Tibial artery (tissue), 4 donors: ENCODE measurements at regions not wholly inside any gene's neighbourhood (a gene's known extent, or its start where the extent isn't known, plus 50 kb on each side); places are given as distances from the start of the nearest gene placed in this dataset.

ENCODE experiments used
- DNase-seq, 2 donors: peaks; one replicate each; pipeline ENCODE4 v3.0.0-alpha.2; 2019
- H3K27ac ChIP-seq, 2 donors: fragments of 200-600 bp; sonication (generic) in 1 of 2; 1 replicate in 1 of 2; 2 replicates in 1 of 2; pipeline ENCODE4 v1.5.1; 2018 to 2019; ENCODE audit warnings: mild to moderate bottlenecking in 1 of 2
- H3K27me3 ChIP-seq, 2 donors: fragments of 200-600 bp; sonication (generic) in 1 of 2; one replicate each; pipeline versions ENCODE4 v1.5.1 to v1.6.0; 2016 to 2019
- H3K36me3 ChIP-seq, 3 donors: fragments of 200-600 bp; sonication (generic) in 2 of 3; one replicate each; pipeline ENCODE4 v1.5.1; 2016 to 2019; ENCODE audit warnings: mild to moderate bottlenecking in 2 of 3
- H3K4me1 ChIP-seq, 4 donors: fragments of 200-600 bp; sonication (generic) in 2 of 4; 1 replicate in 3 of 4; 2 replicates in 1 of 4; pipeline ENCODE4 v1.5.1; 2016 to 2019
- H3K4me3 ChIP-seq, 2 donors: fragments of 200-600 bp; sonication (generic) in 1 of 2; 1 replicate in 1 of 2; 2 replicates in 1 of 2; pipeline ENCODE4 v1.5.1; 2018 to 2019; ENCODE audit warnings: mild to moderate bottlenecking in 2 of 2
- H3K9me3 ChIP-seq, 3 donors: fragments of 200-600 bp; sonication (generic) in 1 of 3; one replicate each; pipeline ENCODE4 v1.5.1; 2016 to 2019
- intact Hi-C: fragments of 100-400 bp; cut with DNase I; formaldehyde crosslinking; loops from one replicate; pipeline ENCODE4 v1.15.0; 2023; ENCODE audit warnings: low total_unique reads
- TF ChIP-seq, protein P1 (sequence below), 2 experiments: fragments of 200-600 bp in 1 of 2; fragments of 450-650 bp in 1 of 2; IDR thresholded peaks; one replicate each; pipeline ENCODE4 v1.5.1; 2017 to 2019; ENCODE audit warnings: antibody characterized with exemption in 2 of 2, mild to moderate bottlenecking in 1 of 2, moderate library complexity in 1 of 2

GRCh38 chr2:136215449-136215848, 97.5 kb upstream of the CXCR4 start:
- Histone ChIP-seq H3K27me3 (no peaks in the 10 kb centered on the region), H3K36me3 (no peaks in the 10 kb centered on the region), H3K4me3 (no peak overlapping the region), H3K9me3 (no peaks in the 10 kb centered on the region), H3K27ac (no peak overlapping the region), H3K4me1 (no peaks in the 10 kb centered on the region)
- DNase-seq = no peak
- TF ChIP-seq, protein P1, sequence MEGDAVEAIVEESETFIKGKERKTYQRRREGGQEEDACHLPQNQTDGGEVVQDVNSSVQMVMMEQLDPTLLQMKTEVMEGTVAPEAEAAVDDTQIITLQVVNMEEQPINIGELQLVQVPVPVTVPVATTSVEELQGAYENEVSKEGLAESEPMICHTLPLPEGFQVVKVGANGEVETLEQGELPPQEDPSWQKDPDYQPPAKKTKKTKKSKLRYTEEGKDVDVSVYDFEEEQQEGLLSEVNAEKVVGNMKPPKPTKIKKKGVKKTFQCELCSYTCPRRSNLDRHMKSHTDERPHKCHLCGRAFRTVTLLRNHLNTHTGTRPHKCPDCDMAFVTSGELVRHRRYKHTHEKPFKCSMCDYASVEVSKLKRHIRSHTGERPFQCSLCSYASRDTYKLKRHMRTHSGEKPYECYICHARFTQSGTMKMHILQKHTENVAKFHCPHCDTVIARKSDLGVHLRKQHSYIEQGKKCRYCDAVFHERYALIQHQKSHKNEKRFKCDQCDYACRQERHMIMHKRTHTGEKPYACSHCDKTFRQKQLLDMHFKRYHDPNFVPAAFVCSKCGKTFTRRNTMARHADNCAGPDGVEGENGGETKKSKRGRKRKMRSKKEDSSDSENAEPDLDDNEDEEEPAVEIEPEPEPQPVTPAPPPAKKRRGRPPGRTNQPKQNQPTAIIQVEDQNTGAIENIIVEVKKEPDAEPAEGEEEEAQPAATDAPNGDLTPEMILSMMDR (IDR thresholded peaks at IDR 0.05) = no peak
- intact Hi-C loops = no loop called here

DNA sequence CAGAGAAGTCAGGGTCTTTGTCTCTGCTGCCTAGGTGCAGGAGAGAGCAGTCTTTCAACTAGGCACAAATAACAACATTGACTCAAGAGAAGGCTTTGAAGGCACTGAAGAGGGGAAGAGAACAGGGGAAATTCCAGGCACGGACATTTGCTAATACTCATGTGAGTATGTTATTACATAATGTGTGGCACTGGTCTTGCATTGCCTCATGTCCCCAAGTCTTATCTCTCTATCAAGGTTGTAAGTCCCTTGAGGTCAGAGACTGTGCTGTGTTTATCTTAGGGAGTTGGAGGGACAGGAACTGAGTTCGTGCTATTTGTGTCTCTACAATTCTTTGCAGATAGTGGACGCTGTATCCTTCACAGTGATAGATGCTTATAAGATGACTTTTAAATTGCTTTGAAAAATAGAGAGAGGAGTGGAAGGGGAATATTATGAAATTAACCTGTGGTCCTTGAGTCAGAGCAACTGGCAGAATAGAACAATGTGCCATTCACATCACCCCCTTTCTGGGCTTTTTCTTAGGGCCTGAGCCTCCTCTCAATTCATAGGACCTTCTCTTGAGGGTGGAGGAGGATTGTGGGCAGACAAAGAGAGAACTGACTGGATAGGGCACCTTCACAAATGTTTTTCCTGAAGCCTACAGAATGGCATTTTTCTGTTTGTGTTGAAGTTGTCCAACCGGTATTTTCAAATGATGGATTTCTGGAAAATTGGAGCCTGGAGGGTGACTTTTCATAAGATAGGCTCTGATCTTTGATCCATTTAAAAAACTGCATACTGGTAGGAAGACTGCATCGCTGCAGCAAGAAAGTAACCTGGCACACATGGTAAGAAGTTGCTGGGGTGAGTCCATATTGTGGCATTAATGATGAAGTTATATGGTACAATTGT, 96.6 kb upstream of the CXCR4 start:
- Histone ChIP-seq H3K36me3 (no peaks in the 10 kb centered on the region), H3K27me3 (no peaks in the 10 kb centered on the region), H3K4me3 (no peak overlapping the region), H3K27ac (no peak overlapping the region), H3K9me3 (no peaks in the 10 kb centered on the region), H3K4me1 (no peaks in the 10 kb centered on the region)
- TF ChIP-seq, protein P1 (IDR thresholded peaks at IDR 0.05) = no peak
- DNase-seq = no peak
- intact Hi-C loops = no loop called here

DNA sequence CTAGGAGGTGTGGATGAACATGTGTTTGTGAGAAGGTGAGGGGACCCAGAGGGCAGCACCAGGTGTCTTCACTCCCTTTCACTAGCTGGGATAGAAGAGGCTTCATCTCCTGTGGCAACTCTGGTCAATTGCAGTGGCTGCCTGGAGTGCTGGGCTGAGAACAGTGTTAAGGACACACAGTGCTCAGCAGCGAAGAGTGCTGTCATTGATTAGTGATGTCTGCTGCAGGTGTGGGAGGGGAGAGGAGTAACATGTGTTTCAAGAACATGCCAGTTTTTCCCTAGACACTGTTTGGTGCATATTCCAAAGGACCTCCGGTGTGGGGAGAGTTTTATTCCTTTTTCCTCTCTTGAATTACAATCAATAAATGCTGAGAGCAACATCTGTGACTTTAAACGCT, 95.9 kb upstream of the CXCR4 start:
- Histone ChIP-seq H3K9me3 (no peaks in the 10 kb centered on the region), H3K4me3 (no peak overlapping the region), H3K27me3 (no peaks in the 10 kb centered on the region), H3K27ac (no peak overlapping the region), H3K4me1 (no peaks in the 10 kb centered on the region), H3K36me3 (no peaks in the 10 kb centered on the region)
- intact Hi-C loops = no loop called here
- no peak for DNase-seq
- TF ChIP-seq, protein P1 (IDR thresholded peaks at IDR 0.05) = no peak

DNA sequence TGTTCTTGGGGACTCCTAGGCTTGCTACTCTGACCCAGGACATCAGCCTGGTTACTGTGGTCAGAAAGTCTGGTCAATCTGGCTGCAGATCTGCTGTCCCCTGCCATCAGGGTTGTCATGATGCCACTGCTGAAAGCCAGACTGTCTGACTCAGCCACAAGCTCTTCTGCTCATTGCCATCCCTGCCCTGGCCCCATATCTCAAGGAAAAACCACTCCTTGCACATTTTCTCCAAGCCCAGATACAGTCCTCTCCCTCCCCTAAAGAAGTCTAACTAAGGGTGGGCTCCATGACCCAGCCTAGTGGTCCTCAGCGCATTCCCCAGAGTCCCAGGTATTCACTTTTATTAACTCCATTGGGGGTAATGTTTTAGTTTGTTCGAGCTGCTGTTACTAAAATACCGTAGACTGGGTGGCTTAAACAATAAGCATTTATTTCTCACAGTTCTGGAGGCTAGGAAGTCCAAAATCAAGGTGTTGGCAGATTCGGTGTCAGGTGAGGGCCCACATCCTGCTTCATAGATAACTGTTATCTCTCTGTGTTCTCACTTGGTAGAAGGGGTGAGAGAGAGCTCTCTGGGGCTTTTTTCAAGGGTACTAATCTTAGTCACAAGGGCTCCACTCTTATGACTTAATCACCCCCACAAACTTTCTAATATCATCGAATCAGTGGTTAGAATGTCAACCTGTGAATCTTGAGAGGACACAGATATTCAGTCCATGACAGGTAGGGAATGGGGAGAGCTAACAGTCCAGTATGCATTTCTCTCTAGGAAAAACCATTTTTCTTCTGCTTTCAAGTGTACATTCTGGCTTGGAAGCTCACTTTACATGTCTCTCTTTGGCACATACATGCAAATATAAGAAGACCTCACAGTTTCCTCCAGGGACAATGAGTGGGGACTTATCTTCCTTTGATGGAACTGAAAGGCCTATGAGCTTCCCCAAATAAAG, 94.8 kb upstream of the CXCR4 start:
- Histone ChIP-seq H3K4me3 (no peak overlapping the region), H3K27me3 (no peaks in the 10 kb centered on the region), H3K27ac (no peak overlapping the region), H3K4me1 (no peaks in the 10 kb centered on the region), H3K36me3 (no peaks in the 10 kb centered on the region), H3K9me3 (no peaks in the 10 kb centered on the region)
- DNase-seq = no peak
- intact Hi-C loops = no loop called here
- TF ChIP-seq, protein P1 (IDR thresholded peaks at IDR 0.05) = no peak

- intact Hi-C loops = no loop called here
- DNase-seq = no peak
- no peak overlapping the region for H3K4me3 ChIP-seq
- H3K36me3 ChIP-seq = no peaks in the 10 kb centered on the region
- no peaks in the 10 kb centered on the region for H3K4me1 ChIP-seq
- no peak overlapping the region for H3K27ac ChIP-seq
- TF ChIP-seq, protein P1 (IDR thresholded peaks at IDR 0.05) = no peak
- no peaks in the 10 kb centered on the region for H3K27me3 ChIP-seq
- no peaks in the 10 kb centered on the region for H3K9me3 ChIP-seq
These were observed 93.8 kb upstream of the CXCR4 start for GRCh38 chr2:136211701-136212100.
